OCI-M2 (cell line): ENCODE measurements at regions not wholly inside any gene's neighbourhood (a gene's known extent, or its start where the extent isn't known, plus 50 kb on each side); places are given as distances from the start of the nearest gene placed in this dataset.
"Not testable (repeated sequence)": the region's sequence is repeated elsewhere in the genome, so short reads cannot be mapped to it uniquely, and the experiment has no call there.

ENCODE experiments used
- DNase-seq: peaks from one replicate; lab custom pipeline; 2025; ENCODE audit not compliant: unreplicated experiment; lab: John Stamatoyannopoulos, UW

- DNase-seq = no peak
Observed at GRCh38 chr5:92944903-92945604, 636.0 kb downstream of the NR2F1-AS1 start.

DNA sequence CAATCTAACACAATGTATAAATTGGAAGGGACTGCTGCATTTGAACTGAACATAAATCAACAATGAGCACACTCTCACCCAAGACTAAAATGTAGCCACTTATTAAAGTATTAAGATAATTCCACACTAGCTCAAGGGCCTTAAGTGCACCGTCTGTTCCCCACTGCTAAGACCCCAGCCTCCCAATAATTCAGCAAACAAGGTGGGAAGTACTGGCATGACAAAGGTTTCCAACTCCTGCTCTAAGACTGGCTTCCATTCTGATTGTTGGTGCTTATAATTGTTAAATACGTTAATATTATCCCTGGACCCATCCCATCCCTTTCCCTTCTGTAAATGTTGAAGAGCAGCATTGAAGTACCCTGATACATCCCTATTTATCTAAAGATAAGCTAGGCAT, 636.7 kb downstream of the NR2F1-AS1 start:
- no peak for DNase-seq

GRCh38 chr5:92942762-92943161, 638.3 kb downstream of the NR2F1-AS1 start:
- no peak for DNase-seq

DNA sequence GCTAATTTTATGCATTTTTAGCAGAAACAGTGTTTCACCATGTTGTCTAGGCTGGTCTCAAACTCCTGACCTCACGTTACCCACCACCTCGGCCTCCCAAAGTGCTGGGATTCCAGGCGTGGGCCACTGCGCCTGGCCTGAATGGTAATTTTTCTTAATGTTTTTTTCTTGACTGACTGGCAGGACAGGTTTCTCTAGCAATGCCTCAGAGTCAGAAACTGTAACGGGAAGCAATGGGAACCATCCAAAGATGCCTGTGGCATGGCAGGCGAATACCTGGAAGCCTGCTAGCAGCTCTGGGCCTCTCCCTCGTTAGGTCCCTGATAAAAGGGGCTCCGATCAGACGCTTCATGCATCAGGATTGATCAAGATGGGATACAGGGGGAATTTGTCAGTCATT, 639.2 kb downstream of the NR2F1-AS1 start:
- DNase-seq = no peak

DNA sequence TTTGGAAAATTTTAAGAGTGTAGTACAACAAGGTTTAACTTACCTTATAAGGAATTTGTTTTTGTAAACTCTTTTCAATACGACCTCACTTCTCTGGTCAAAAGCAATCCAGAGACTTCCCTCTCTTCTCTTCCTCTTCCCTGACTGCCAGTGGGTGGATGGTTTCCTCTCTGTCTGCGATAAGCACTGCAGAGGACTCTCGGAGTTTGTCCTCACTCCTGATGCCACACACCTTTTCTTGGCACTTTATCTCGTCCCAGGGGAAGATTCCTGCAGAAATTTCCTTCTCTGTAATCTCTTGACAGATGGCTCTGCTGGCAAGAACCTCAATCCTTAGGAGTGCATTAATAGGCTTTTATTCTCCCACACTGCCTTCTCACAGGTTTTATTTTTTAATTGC, 641.6 kb downstream of the NR2F1-AS1 start:
- no peak for DNase-seq

GRCh38 chr5:92937396-92937795, 643.6 kb downstream of the NR2F1-AS1 start:
- not testable (repeated sequence) for DNase-seq

GRCh38 chr5:92930057-92930456, 651.0 kb downstream of the NR2F1-AS1 start:
- DNase-seq = no peak

GRCh38 chr5:92927291-92927778, 653.7 kb downstream of the NR2F1-AS1 start:
- no peak for DNase-seq

DNA sequence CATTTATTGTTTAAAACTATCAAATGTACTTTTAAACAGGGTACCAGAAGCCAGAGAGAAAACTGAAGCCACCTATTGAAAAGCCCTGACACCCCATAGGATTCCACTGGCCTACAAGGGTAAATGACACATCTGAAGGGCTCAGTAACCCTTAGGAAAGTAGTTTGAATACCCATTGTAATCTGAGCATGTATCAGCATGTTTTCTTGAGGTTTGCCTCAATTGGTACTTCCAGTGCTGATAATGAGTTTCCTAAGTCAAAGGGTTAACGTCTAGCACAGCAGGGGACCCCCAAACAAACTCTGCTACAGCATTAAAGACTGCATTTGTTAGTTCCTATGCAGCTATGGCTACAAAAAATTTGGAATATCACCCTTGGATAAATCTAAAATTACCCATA, 657.1 kb downstream of the NR2F1-AS1 start:
- no peak for DNase-seq

GRCh38 chr5:92922231-92922967, 658.6 kb downstream of the NR2F1-AS1 start:
- DNase-seq = no peak

DNA sequence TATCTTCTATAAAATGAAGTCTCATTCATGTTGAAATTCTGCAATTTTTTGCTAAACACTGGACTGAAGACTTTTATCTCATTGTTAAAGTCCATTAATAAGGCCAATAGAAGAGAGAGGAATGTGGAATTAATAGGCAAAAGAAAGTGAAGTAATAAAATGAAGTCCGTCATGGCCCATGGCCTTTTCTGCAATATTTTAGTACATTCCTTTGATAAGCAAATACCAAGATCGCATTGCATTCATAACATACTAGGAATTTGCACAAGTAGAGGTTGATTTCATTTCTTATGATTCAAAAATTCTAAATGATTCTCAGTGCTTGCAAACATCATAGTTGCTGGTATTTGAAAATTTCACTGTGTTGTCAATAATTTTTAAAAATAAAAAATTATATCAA, 664.0 kb downstream of the NR2F1-AS1 start:
- DNase-seq = no peak

DNA sequence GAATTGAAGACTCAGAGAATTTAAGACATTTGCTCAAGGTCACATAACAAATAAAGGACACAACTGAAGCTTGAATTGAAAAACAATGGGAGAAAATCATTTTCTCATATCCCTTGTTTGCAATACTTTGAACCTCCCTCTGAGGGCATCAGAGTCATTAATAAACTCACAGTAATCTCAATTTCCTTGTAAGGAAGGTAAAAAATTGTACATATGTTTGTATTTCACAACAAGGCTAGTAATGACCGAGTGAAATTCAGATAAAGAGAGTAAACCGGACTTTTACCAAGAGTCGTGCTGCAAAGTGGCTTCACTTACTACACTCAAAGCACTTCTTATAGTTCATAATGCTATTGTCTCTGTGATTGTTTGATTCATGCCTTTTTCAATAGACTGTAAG, 665.0 kb downstream of the NR2F1-AS1 start:
- DNase-seq = no peak

GRCh38 chr5:92912283-92912682, 668.7 kb downstream of the NR2F1-AS1 start:
- DNase-seq = no peak

GRCh38 chr5:92911851-92912250, 669.2 kb downstream of the NR2F1-AS1 start:
- DNase-seq = no peak

- no peak for DNase-seq
Observed at GRCh38 chr5:92911293-92911692, 669.7 kb downstream of the NR2F1-AS1 start.

DNA sequence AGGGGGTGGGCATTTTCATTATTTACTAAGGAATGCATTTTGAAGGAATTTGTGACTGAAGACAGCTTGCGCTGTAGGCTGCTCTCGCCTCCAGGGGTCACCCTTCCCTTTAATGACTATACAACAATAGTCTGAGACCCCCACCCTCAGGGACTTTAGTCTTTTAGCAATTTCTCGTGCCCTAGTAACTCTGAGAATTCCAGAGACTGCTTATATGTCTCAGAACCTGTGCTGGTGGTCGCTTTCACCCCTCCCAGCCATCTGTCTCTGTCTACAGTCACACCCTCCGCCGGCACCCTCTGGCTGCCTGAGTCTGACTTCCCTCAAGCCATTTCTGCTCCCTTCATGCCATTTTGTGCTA, 671.4 kb downstream of the NR2F1-AS1 start:
- no peak for DNase-seq

- no peak for DNase-seq
Observed at GRCh38 chr5:92908952-92909601, 671.9 kb downstream of the NR2F1-AS1 start.

DNA sequence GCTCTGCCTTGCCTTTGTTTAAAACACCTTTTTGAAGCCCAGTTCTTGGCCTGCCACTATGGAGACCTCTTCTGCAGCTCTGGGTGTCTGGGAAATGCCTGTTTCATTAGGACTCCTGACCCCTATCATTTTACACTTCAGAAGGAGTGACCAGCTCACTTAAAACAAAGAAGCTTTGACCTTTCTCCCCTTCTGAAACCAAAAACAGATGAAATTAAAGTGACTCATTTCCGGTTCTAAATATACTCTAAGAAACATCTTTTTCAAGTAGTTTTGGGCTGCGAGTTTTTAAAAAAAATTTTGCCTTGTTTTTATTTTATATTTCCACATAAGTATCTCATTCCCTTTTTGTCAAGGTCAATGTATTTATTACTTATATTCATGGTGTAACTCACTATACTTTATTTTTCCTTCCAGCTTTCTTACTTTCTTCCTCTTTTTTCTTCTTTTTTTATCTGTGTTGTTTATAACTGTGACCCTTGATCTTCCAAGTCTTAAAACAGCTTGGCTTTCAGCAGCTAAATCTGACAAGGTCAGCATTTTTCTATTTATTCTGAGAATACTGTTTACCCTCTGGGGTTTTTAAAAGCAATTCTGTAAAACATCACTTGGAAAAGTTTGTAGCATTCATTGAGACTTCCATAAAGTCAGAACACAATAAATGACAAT, 672.9 kb downstream of the NR2F1-AS1 start:
- DNase-seq = no peak

GRCh38 chr5:92906798-92907376, 674.1 kb downstream of the NR2F1-AS1 start:
- no peak for DNase-seq

GRCh38 chr5:92904021-92904420, 677.0 kb downstream of the NR2F1-AS1 start:
- no peak for DNase-seq

DNA sequence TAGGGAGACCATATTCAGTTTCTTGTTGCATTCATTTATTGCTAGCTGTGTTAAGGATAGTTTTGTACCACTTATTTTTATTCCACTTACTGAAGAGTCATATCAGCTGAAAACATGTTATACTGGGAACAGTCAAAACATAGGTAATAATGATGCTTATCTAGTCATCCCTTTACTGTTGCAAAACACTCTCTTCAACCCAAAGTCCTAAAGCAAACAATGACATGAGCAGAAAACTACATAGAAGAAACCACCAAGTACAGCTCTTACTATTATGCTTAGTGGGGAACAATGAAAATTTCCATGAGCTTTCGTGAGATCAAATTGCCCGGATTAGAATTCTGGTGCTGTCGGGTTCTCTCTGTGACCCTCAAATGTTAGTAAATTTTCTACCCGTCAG, 681.4 kb downstream of the NR2F1-AS1 start:
- no peak for DNase-seq
